ENCODE measurements at regions not wholly inside any gene's neighbourhood (a gene's known extent, or its start where the extent isn't known, plus 50 kb on each side); places are given as distances from the start of the nearest gene placed in this dataset.
"Not testable (repeated sequence)": the region's sequence is repeated elsewhere in the genome, so short reads cannot be mapped to it uniquely, and the experiment has no call there.

- no peak for DNase-seq (ENCODE audit: low spot score)
These were observed 463.4 kb upstream of the TMEM132C start for GRCh38 chr12:127803545-127803944.

- DNase-seq (ENCODE audit: low spot score): no peak
These were observed 457.7 kb upstream of the TMEM132C start for GRCh38 chr12:127809275-127809674.

GRCh38 chr12:127810041-127810440, 456.9 kb upstream of the TMEM132C start:
- no peak for DNase-seq (ENCODE audit: low spot score)

- not testable (repeated sequence) for DNase-seq (ENCODE audit: low spot score)
These were observed 456.5 kb upstream of the TMEM132C start for GRCh38 chr12:127810459-127810858.

GRCh38 chr12:127811988-127812387, 455.0 kb upstream of the TMEM132C start:
- no peak for DNase-seq (ENCODE audit: low spot score)

- DNase-seq (ENCODE audit: low spot score): no peak
These were observed 453.8 kb upstream of the TMEM132C start for GRCh38 chr12:127813147-127813546.

- DNase-seq (ENCODE audit: low spot score): no peak
These were observed 447.9 kb upstream of the TMEM132C start for GRCh38 chr12:127819056-127819455.

- DNase-seq (ENCODE audit: low spot score): no peak
These were observed 446.7 kb upstream of the TMEM132C start for GRCh38 chr12:127820271-127820670.

GRCh38 chr12:127820846-127821245, 446.1 kb upstream of the TMEM132C start:
- DNase-seq (ENCODE audit: low spot score): no peak

GRCh38 chr12:127822809-127823411, 444.1 kb upstream of the TMEM132C start:
- no peak for DNase-seq (ENCODE audit: low spot score)

GRCh38 chr12:127823801-127824200, 443.2 kb upstream of the TMEM132C start:
- DNase-seq (ENCODE audit: low spot score): no peak

GRCh38 chr12:127829281-127830064, 437.5 kb upstream of the TMEM132C start:
- DNase-seq (ENCODE audit: low spot score): no peak

GRCh38 chr12:127830065-127830460, 436.9 kb upstream of the TMEM132C start:
- no peak for DNase-seq (ENCODE audit: low spot score)

- no peak for DNase-seq (ENCODE audit: low spot score)
These were observed 436.2 kb upstream of the TMEM132C start for GRCh38 chr12:127830730-127831129.

GRCh38 chr12:127832172-127832571, 434.8 kb upstream of the TMEM132C start:
- DNase-seq (ENCODE audit: low spot score): no peak

GRCh38 chr12:127836802-127837201, 430.2 kb upstream of the TMEM132C start:
- DNase-seq (ENCODE audit: low spot score): not testable (repeated sequence)

GRCh38 chr12:127857661-127858060, 409.3 kb upstream of the TMEM132C start:
- DNase-seq (ENCODE audit: low spot score): no peak

GRCh38 chr12:127860536-127860935, 406.4 kb upstream of the TMEM132C start:
- DNase-seq (ENCODE audit: low spot score): no peak

GRCh38 chr12:127861406-127861805, 405.6 kb upstream of the TMEM132C start:
- DNase-seq (ENCODE audit: low spot score): no peak

GRCh38 chr12:127873306-127873705, 393.7 kb upstream of the TMEM132C start:
- no peak for DNase-seq (ENCODE audit: low spot score)

GRCh38 chr12:127881371-127882140, 385.4 kb upstream of the TMEM132C start:
- no peak for DNase-seq (ENCODE audit: low spot score)

GRCh38 chr12:127883013-127883412, 384.0 kb upstream of the TMEM132C start:
- no peak for DNase-seq (ENCODE audit: low spot score)
